ENCODE measurements at regions not wholly inside any gene's neighbourhood (a gene's known extent, or its start where the extent isn't known, plus 50 kb on each side); places are given as distances from the start of the nearest gene placed in this dataset.

DNA sequence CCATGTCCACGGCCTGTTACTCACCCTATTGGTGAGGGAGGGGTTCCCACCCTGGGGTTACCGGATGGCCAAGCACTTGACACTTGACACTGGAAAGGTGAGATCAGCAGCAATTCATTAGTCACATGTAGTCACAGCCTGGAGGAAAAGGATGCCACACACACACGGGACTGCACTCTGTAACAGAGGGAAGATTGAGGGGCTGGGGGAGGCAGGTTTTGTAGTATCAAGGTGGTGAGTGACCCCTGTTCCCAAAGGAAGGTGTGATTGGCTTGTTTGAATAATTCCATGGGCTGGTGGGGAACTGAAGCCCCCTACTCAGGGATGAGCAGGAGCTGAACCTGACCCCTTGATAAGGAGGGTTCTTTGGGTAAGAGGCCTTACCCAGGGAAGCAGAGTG is 96.0 kb upstream of the HELT start:
- TF ChIP-seq, protein P1, sequence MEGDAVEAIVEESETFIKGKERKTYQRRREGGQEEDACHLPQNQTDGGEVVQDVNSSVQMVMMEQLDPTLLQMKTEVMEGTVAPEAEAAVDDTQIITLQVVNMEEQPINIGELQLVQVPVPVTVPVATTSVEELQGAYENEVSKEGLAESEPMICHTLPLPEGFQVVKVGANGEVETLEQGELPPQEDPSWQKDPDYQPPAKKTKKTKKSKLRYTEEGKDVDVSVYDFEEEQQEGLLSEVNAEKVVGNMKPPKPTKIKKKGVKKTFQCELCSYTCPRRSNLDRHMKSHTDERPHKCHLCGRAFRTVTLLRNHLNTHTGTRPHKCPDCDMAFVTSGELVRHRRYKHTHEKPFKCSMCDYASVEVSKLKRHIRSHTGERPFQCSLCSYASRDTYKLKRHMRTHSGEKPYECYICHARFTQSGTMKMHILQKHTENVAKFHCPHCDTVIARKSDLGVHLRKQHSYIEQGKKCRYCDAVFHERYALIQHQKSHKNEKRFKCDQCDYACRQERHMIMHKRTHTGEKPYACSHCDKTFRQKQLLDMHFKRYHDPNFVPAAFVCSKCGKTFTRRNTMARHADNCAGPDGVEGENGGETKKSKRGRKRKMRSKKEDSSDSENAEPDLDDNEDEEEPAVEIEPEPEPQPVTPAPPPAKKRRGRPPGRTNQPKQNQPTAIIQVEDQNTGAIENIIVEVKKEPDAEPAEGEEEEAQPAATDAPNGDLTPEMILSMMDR (IDR thresholded peaks at IDR 0.05; ENCODE audit: borderline replicate concordance, extremely low read depth, low read length, poor library complexity, severe bottlenecking): no peak
- TF ChIP-seq EZH2 (IDR thresholded peaks at IDR 0.05; ENCODE audit: borderline replicate concordance, low read depth, low read length, severe bottlenecking): no peak

All from DND-41 (cell line).